GOT3 (cell line): ENCODE measurements at regions not wholly inside any gene's neighbourhood (a gene's known extent, or its start where the extent isn't known, plus 50 kb on each side); places are given as distances from the start of the nearest gene placed in this dataset.
"Not testable (repeated sequence)": the region's sequence is repeated elsewhere in the genome, so short reads cannot be mapped to it uniquely, and the experiment has no call there.

ENCODE experiments used
- DNase-seq: peaks from one replicate; lab custom pipeline; 2025; ENCODE audit warnings: mixed read lengths; lab: John Stamatoyannopoulos, UW

- no peak for DNase-seq
Measured at GRCh38 chr12:42030588-42030987, 114.1 kb downstream of the GXYLT1 start.

DNA sequence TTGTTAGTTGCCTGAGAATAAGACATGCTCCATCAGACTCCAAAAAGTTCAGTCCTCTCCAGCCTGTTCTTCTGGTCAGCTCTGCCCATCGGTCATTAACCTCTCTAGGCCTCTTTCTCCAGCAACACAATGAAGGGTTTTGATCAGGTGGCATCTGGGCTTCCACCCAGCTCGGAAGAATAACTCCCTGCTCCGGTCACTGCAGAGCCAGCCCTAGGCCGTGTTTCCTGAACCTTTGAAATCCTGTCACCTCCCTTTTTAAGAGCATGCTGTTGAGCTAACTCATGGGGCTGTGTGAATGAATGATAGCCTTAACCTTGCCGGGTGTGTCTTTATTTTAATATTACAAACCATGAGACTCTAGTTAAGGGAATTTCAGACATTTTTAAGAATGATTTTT is 117.1 kb downstream of the GXYLT1 start:
- no peak for DNase-seq

- DNase-seq, result no peak
Measured at GRCh38 chr12:42024495-42024830, 120.2 kb downstream of the GXYLT1 start.

GRCh38 chr12:42023733-42024494 is 120.8 kb downstream of the GXYLT1 start:
- DNase-seq, result peak; percentile 82

DNA sequence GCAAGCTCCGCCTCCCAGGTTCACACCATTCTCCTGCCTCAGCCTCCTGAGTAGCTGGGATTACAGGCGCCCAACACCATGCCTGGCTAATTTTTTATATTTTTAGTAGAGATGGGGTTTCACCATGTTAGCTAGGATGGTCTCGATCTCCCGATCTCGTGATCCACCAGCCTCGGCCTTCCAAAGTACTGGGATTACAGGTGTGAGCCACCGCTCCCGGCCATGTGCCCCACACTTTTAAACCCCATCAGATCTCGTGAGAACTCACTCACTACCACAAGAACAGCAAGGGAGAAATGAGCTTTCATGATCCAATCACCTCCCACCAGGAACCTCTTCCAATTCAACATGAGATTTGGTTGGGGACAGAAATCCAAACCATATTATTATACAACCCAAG is 122.7 kb downstream of the GXYLT1 start:
- not testable (repeated sequence) for DNase-seq

GRCh38 chr12:42021469-42021868 is 123.2 kb downstream of the GXYLT1 start:
- DNase-seq, result no peak

GRCh38 chr12:42020226-42020625 is 124.4 kb downstream of the GXYLT1 start:
- DNase-seq, result no peak

DNA sequence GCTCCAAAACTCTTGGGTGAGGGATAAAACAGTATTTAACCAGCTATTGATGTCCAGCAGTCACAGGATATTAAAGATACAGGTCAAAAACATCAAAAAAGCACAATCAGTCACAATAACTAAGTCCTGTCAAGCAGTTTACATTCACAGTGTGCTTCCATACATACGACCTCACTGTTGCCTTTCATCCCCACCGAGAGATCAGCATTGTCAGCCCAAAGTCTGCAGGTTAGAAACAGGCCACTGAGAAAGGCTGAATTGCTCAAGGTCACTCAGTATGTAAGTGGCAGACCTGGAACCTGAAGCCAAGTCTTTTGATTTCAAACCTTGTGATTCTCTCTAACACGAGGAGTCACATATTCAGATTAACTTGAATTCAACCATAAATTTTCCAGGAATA is 124.9 kb downstream of the GXYLT1 start:
- DNase-seq, result no peak

- DNase-seq, result no peak
Measured at GRCh38 chr12:42017051-42017450, 127.6 kb downstream of the GXYLT1 start.

DNA sequence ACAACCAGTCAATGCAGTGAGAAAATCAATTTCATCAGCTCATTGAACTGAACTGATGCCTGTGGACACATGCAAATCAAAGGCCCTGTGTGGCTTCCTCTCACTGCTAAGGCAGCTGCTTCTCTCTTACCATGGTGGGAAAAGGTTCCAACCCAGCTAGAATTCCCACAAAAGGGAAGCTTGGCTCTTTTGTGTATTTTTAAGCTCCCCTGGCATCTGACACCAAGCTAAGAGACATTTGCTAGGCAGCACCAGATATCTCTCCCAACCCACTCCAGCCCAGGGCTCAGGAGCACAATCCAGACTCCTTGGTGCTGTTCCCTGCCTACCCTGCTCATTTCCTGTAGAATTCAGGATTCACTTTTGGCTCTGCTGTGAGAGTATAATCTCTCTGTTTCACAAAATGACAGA is 129.6 kb downstream of the GXYLT1 start:
- no peak for DNase-seq

DNA sequence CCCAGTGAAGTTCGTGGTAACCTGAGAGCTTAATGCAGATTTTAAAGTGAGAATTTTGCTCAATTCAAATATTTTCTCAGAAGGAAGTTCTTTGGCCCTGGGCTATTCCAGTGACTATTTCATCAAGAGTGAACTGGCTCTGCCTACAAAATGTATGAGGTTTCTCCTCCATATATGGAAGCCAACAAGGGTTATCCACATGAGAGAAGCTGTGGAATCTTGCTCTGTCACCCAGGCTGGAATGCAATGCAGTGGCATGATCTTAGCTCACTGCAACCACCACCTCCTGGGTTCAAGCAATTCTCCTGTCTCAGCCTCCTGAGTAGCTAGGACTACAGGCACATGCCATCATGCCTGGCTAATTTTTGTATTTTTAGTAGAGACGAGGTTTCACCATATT is 132.2 kb downstream of the GXYLT1 start:
- not testable (repeated sequence) for DNase-seq

DNA sequence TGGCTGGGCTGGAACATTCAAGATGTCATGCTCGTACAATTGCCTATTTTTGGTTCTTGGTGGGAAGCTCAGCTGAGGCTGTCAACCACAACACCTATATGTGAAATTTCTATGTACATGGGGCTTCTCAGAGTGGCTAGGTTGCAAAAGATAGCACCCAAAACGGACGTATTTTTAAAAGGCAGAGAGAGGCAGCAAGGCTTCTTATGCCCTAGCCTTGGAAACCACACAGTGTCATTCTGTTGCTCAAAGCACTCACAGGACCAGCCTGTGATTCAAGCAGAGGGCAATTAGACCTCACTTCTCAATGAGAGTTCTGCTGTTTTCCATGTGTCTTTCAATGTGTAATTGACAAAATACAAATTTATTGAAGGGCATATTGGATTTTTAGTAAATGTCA is 134.0 kb downstream of the GXYLT1 start:
- DNase-seq, result no peak

DNA sequence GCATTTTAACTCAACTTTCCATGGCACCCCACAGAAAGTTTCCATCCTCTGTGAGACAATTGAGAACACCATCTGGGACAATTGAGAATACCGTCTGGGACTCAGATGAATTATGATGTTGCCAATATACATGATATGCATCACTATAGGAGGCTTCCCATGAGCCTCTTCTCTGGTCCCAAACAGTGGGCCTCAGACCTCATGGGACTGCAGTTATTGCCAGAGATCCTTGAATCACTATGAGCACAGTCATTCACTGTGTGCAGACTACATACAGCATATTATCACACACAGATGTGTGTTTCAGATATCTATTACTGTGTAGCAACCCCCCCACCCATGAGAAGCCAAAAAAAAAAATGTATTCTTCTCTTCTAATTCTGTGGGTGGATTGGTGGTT is 134.4 kb downstream of the GXYLT1 start:
- DNase-seq, result no peak

- DNase-seq, result no peak
Measured at GRCh38 chr12:42008996-42009395, 135.7 kb downstream of the GXYLT1 start.

DNA sequence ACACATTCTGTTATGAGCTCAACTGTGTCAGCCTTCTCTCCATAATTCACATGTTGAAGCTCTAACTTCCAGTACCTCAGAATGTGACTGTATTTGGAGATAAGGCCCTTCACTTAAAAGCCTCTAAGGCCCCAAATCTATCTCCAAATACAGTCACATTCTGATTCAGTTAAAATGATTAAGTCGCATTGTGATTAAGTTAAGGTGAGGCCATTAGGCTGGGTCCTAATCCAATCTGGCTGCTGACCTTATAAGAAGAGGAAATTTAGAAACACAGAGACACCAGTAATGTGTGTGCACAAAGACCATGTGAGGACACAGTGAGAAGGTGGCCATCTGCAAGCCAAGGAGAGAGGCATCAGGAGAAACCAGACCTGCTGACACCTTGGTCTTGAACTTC is 141.6 kb downstream of the GXYLT1 start:
- no peak for DNase-seq

GRCh38 chr12:42002563-42002962 is 142.1 kb downstream of the GXYLT1 start:
- DNase-seq, result no peak

GRCh38 chr12:41998436-41998835 is 146.2 kb downstream of the GXYLT1 start:
- no peak for DNase-seq

GRCh38 chr12:41993283-41993682 is 151.4 kb downstream of the GXYLT1 start:
- no peak for DNase-seq

- no peak for DNase-seq
Measured at GRCh38 chr12:41992692-41993215, 151.9 kb downstream of the GXYLT1 start.

- no peak for DNase-seq
Measured at GRCh38 chr12:41992022-41992421, 152.7 kb downstream of the GXYLT1 start.

DNA sequence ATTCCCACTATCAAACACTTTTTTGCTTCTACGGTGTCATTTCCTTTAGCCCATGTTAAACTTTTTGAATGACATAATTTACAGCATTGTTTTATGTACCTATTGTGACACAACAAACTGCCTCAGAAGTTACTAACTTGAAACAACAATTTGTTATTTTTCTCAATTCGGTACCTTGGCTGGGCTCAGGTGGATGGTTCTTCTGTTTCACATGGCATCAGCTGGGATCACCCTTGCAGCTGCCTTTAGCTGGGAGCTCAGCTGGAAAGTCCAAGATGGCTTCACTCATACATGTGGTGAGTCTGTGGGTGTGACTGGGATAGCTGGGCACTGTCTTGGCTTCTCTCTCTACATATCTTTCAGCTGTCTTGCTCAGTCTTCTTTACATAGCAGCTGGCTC is 156.0 kb downstream of the GXYLT1 start:
- no peak for DNase-seq

DNA sequence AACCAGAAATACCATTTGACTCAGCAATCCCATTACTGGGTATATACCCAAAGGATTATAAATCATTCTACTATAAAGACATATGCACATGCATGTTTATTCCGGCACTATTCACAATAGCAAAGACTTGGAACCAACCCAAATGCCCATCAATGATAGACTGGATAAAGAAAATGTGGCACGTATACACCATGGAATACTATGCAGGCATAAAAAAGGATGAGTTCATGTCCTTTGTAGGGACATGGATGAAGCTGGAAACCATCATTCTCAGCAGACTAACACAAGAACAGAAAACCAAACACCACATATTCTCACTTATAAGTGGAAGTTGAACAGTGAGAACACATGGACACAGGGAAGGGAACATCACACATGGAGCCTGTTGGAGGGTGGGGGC is 158.2 kb downstream of the GXYLT1 start:
- not testable (repeated sequence) for DNase-seq

DNA sequence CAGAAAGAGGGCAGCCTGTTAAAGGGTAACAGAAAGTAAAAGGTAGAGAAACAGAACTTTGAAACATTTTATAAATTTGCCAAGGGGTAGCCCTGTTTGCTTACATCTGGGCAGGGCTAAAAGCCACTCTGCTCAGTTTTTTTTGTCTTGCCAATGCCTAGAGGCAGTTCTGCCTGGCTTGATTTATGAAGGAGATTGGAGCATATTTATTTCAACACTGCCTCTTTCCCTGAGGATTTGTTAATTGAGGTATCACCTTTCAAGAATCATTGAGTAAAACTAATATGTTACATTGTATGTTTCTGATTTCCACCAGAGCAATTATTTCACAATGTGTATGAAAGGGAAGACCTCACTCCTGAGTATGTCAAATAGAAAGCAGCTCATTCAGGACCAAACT is 160.8 kb downstream of the GXYLT1 start:
- no peak for DNase-seq

DNA sequence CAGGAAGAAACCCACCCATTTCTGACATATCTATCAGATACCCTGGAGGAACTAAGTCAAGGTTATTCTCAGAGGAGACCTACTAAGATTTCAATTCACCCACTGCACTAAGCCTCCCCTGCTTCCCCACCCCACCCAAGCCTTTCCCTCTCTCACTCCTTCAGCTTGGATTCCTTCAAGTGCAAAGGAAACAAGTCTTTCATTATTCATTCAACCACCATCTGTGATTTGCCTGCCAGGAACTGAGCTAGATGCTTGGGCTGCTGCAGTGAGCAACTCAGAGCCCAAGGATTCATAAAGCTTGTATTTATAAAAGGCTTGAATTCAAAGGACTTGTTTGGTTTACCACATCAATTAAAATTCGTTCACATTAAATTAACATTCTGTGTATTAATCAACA is 161.3 kb downstream of the GXYLT1 start:
- DNase-seq, result no peak
